IPS-11a (cell line): ENCODE measurements at regions not wholly inside any gene's neighbourhood (a gene's known extent, or its start where the extent isn't known, plus 50 kb on each side); places are given as distances from the start of the nearest gene placed in this dataset.

Experiments used
- H3K4me3 ChIP-seq: one replicate; pipeline ENCODE4 v1.5.1; 2013; ENCODE audit warnings: low read depth, low read length, control low read depth

DNA sequence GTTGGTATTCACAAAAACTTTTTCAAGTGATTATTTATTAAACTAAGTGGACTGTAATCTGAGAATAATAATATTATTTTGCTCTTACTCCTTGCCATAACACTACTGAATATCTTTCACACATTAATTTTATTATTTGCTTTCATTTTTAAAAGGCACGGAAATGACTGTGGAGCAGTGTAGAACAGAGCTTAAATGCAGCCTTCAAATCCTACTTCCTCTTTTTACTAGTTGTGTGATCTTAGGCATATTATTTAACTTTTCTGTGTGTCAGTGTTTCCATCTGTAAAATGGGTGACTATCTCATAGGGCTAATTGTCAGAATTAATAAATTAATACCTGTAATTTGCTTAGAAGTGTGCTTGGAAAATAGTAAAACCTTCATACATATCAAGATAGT lies 55.5 kb upstream of the SLC8A1 start:
- no peak overlapping the region for H3K4me3 ChIP-seq

DNA sequence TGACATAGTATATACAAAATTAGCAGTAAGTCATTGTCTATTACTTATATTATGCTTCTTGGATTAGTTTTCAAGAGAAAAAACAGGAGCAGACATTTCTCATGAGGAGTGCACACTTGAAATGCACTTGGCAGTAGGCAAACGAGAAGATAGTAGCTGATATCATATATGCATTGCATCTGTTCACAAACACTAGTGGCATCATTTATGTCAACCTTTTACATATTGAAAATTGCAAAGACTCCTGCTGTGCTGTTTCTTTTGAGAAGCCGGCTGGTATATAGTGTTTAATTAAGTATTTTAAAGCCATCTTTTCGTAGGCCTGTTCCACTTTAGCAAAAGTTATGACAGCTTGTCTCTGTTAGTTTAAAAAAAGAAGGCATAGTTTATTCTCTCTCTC lies 58.4 kb upstream of the SLC8A1 start:
- no peak overlapping the region for H3K4me3 ChIP-seq

GRCh38 chr2:40511661-40512213 lies 59.8 kb upstream of the SLC8A1 start:
- H3K4me3 ChIP-seq: no peak overlapping the region

- H3K4me3 ChIP-seq: no peak overlapping the region
Observed at GRCh38 chr2:40512256-40512655, 60.4 kb upstream of the SLC8A1 start.

GRCh38 chr2:40513201-40513600 lies 61.3 kb upstream of the SLC8A1 start:
- no peak overlapping the region for H3K4me3 ChIP-seq

DNA sequence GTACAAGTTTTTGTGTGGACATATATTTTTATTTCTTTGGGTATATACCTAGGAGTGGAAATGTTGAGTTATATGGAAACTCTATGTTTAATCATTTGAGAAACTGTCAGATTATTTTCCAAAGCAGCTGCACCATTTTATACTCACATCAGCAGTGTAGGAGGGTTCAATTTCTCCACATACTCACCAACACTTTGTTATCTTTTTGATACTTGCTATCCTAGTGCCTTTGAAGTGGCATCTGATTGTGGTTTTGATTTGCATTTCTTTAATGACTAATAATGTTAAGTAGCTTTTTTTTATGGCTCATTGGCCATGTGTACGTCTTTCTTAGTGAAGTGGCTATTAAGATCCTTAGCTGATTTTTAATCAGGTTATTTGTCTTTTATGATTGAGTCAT lies 64.7 kb upstream of the SLC8A1 start:
- H3K4me3 ChIP-seq: no peak overlapping the region

- no peak overlapping the region for H3K4me3 ChIP-seq
Observed at GRCh38 chr2:40528564-40528963, 76.7 kb upstream of the SLC8A1 start.

DNA sequence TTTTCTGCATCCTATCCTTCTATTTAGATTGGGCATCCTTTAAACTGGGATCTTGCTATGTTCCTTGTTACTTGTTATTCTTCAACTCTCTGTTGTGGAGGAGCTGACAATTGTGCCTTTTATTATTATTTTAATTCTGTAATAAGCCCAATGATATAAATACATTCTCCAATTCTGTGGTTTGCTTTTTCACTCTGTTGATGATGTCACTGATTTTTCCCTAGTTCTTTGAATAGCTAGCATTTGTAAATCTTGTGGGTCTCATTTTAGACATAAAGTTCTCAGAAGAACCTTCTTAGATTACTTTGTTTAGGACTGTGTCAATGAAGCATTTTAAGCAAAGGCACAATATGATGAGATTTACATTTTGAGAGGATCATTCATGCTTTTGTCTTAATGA lies 79.5 kb upstream of the SLC8A1 start:
- no peak overlapping the region for H3K4me3 ChIP-seq

GRCh38 chr2:40534528-40534927 lies 82.6 kb upstream of the SLC8A1 start:
- H3K4me3 ChIP-seq: no peak overlapping the region

DNA sequence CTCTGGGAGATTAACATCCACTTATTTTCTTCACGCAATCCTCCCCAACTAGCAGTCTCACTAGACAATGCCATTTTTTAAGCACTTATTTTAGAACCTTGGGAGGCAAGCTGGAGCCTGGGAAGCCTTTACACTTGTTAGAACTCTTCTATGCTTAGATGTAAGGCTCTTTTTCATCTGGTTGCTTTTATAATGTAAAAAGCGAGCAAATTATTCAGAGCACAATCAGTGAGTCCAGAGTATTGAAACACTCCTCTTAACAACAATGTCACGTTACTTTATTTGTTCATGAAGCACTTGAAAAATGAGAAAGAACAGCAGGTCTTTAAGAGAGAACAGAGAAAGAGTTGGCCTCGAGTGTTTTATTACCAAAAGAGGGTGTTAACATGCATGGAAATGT lies 84.1 kb upstream of the SLC8A1 start:
- no peak overlapping the region for H3K4me3 ChIP-seq

GRCh38 chr2:40540026-40540425 lies 88.1 kb upstream of the SLC8A1 start:
- H3K4me3 ChIP-seq: no peak overlapping the region

DNA sequence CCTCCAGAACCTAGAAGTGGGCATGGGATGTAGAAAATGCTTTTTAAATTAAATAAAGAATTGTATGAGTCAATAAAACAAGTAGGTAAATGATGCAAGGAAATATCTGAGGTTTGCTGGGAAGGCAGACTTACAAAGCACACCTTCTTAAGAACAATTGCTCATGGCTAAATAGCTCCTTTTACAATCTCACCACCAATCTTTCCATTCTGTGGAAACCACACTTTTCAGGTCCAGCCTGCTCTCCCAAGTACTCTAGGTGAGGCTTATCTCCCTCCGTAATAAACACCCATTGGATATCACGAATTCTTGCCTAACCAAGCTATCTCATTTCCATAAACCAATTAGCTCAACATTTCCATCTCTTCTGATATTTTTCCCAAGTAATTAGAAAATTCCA lies 91.5 kb upstream of the SLC8A1 start:
- H3K4me3 ChIP-seq: no peak overlapping the region

- no peak overlapping the region for H3K4me3 ChIP-seq
Observed at GRCh38 chr2:40544072-40544471, 92.2 kb upstream of the SLC8A1 start.

GRCh38 chr2:40545645-40546044 lies 93.8 kb upstream of the SLC8A1 start:
- no peak overlapping the region for H3K4me3 ChIP-seq

- no peak overlapping the region for H3K4me3 ChIP-seq
Observed at GRCh38 chr2:40546439-40547191, 94.7 kb upstream of the SLC8A1 start.

- H3K4me3 ChIP-seq: no peak overlapping the region
Observed at GRCh38 chr2:40548521-40548920, 96.6 kb upstream of the SLC8A1 start.

GRCh38 chr2:40550085-40550484 lies 98.2 kb upstream of the SLC8A1 start:
- no peak overlapping the region for H3K4me3 ChIP-seq

DNA sequence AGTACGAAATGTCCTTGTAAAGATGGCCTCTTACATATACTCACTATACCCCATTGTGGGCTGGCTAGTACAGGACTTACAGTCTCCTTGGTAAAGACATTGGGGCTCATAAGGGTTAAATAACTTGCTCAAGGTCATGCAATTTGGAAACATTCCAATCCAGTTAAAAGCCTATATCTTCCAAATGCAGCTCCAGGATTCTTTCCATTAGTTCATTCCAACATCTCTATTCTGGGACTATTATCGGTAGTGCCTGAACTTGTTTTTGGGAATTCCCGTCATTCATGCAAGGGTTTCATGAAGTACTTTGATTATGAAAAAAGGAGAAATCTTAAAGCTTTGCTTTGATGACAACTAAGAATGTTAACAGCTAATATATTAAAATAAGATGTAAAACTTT lies 99.2 kb upstream of the SLC8A1 start:
- H3K4me3 ChIP-seq: no peak overlapping the region

DNA sequence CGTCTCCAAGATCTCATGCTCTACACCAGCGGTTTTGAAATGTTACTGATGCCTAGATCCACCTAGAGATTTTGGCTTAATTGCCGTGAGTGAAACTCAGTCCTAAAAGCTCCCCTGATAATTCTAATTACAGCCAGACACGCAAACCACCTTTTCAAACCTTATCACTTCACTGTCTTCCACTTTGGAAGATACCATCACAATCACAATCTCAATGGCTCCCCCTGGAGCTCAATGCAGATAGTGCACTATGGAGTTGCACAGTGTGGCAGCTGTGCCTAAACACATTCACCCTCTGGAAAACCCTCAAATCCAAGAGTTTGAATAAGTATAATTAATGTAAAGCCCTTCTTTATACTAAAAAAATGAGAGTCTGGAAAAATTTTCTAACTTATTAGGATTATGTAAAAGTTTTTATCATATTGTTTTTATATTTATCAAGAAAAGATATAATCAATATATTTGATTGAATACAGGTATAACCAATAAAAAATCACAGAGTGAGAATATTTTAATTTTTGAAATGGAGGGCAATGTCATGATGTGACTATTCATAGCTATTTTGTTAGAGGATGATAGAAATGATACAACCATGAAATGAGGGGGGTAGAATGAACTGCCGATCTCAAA lies 102.9 kb upstream of the SLC8A1 start:
- no peak overlapping the region for H3K4me3 ChIP-seq

DNA sequence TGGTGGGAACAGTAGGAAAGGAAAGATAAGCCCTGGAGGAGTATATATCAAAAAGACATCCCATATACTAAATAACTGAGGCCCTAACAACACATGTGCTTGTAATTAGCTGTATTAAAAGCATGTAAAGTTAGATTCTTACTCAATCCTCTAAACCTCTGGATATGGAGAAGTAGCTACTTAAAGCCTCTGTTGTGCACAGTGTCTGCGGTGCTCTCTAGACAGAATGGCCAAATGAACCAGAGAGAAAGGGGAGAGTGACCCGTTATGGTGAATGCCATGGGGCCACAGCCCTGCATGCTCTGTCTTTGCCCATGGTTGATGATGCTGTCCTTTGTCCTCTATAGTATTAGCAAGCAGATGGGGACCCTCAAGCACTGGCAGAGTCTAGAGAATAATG lies 104.4 kb upstream of the SLC8A1 start:
- H3K4me3 ChIP-seq: no peak overlapping the region

GRCh38 chr2:40556739-40557138 lies 104.8 kb upstream of the SLC8A1 start:
- H3K4me3 ChIP-seq: no peak overlapping the region

GRCh38 chr2:40558761-40559160 lies 106.9 kb upstream of the SLC8A1 start:
- no peak overlapping the region for H3K4me3 ChIP-seq

GRCh38 chr2:40559175-40559574 lies 107.3 kb upstream of the SLC8A1 start:
- H3K4me3 ChIP-seq: no peak overlapping the region
